HG02840 (cell line): ENCODE measurements at regions not wholly inside any gene's neighbourhood (a gene's known extent, or its start where the extent isn't known, plus 50 kb on each side); places are given as distances from the start of the nearest gene placed in this dataset.
"Not testable (repeated sequence)": the region's sequence is repeated elsewhere in the genome, so short reads cannot be mapped to it uniquely, and the experiment has no call there.

ENCODE experiments used
- ATAC-seq: cut with Tn5 transposase; IDR thresholded peaks from one replicate; pipeline ENCODE4 v1.9.1; 2021; ENCODE audit warnings: mild to moderate bottlenecking, moderate library complexity, moderate number of reproducible peaks; ENCODE audit not compliant: unreplicated experiment, low FRiP score

DNA sequence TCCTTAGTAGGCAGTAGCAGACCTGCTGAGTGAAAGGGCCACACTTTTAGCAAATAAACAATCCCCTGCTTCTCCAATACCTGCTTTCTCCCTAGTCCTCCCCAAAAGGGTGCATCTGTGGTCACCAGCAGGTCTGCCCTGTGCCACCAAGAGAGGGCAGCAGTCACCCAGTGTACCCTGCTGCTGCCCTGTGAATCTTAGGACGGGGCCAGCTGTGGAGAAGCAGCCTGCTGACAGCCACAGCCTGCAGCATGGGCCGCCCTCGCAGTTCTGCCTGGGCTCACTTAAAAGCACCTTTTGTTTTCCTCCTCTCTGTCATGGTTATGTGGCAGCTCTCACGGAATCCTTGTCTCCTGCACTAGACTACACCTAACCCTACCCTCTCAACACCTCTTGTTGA is 85.4 kb upstream of the DRD5 start:
- ATAC-seq = not testable (repeated sequence)

DNA sequence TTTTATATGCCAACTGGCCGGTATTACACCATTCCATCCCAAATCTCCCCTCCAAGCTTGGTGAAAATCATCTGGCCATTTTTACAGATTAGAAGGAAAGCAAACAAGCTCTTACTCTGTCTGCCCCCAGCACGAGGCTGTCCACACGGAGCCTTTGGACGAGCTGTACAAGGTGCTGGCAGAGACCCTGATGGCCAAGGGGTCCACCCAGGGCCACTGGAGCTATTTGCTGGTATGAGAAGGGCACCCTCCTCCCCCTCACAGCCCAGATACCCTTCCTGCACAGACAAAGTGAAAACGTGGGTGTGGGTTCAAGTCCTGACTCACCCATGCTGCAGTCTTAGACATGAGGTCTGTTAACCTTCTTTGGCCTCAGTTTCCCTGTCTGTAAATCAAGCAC is 84.9 kb upstream of the DRD5 start:
- not testable (repeated sequence) for ATAC-seq

DNA sequence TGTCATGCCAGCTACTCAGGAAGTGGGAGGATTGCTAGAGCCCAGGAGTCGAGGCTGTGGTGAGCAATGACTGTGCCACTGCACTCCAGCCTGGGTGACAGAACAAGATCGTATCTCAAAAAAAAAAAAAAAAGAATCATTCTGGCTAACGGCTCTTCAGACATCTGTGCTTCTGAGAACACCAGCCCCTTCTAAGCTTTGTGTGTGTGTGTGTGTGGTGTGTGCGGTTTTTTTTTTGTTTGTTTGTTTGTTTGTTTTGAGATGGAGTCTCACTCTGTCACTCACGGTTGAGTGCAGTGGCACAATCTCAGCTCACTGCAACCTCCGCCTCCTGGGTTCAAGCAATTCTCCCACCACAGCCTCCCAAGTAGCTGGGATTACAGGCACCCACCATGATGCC is 79.4 kb upstream of the DRD5 start:
- ATAC-seq = not testable (repeated sequence)

DNA sequence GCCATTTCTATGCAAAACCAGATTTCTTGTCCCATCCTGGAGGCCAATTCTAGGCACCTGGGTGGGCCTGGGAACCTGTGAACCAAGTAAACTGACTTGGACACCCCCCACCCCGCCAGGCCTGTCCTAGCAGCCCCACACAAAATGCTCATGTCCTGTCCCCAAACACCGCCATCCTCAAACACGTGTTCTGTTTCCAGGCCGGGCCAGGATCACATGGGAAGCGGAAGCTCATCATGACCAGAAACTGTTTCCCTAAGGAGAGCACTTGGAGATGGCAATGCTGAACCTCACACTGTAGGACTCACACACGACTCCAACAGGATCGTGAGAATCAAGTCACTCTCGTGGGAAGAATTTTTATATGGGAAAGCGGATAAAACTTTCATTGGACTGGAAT is 78.7 kb upstream of the DRD5 start:
- ATAC-seq = not testable (repeated sequence)

DNA sequence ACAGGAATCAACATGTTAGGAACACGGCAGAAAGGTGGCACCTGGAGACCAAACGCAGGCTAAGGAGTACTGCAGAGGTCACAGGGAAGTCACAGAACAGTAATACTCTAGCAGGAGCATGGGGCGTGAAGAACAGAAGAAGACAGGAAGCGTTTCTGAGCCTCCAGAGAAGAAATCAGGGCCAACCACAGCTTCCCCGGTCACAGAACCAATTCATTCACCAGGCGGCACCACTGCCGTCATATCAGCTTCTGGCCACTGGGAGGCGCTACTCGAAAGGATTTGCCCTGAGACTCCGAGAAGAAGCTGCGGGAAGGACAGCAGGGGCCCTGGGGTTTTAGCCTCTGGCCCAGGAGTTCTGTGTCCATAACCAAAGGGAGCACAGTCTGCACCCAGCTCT is 78.0 kb upstream of the DRD5 start:
- no peak for ATAC-seq

DNA sequence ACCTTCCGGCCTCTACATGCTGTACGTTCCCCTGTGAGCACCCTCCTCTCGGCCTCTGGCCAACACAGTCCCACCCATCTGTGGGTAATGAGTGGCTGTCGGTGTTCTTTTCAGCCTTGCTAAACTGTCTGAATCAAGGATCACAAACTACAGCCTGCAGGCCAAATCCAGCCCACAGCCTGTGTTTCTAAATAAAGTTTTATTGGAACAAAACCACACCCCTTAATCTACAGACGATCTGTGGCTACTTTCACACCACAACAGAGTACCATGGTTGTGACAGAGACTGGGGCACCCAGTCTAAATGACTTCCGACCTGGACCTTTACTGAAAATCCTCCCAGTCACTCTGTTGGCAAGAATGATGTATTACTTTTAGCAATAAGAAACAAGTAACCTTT is 77.3 kb upstream of the DRD5 start:
- ATAC-seq = not testable (repeated sequence)

DNA sequence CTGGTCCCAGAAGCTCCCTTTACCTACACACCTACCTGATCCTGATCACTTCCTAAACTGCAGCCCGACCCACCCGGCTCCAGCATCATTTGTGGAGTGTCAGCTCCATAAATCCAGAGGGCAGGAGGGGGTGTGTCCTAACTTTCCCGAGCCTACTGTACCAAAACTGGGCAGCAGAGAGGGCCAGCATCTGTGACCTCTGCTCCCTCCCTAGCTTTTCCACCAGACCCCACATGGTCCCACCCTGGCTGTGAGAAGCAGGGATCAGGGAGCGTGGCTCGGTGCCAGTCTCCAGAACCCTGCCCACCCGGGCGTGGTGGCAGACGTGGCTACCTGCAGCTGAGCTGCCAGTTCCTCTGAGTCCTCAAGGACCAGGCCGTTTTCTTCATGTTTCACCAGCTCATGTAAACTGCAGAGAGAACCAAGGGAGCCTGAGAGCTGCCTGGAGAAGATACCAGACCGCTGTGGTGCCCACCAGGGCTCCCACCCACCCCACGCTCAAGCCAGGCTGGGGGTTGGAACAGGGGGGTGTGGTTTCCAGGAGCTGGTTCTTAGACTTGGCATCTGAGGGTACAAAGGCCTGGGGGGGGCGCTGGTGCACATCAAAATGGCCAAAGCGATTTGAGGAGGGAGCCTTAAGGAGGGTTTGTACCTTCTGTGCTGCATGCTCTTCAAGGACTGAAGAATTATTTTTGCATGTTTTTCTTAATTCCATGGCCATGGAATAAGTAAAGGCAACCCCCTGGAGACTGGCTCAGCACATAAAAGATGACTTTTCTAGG is 76.7 kb upstream of the DRD5 start:
- no peak for ATAC-seq

DNA sequence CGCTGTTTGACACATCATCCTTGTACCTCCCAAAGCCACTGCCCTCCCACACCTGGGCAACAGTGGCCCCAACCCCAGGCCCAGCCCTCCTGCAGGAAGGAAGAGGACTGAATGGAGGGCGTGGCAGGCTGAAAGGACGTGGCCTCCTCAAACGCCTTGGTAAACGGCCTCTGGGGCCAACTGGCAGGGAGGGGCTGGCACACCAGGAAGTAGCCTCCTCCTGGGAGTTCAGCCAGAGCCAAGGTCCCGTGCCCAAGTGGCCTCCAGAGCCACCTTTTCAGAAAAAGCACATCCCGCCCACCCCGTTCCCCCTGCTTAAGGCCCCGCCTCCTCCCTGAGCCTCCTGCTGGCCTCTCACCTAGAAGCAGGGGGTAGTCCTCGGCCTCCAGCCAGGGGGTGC is 74.2 kb upstream of the DRD5 start:
- ATAC-seq = not testable (repeated sequence)

DNA sequence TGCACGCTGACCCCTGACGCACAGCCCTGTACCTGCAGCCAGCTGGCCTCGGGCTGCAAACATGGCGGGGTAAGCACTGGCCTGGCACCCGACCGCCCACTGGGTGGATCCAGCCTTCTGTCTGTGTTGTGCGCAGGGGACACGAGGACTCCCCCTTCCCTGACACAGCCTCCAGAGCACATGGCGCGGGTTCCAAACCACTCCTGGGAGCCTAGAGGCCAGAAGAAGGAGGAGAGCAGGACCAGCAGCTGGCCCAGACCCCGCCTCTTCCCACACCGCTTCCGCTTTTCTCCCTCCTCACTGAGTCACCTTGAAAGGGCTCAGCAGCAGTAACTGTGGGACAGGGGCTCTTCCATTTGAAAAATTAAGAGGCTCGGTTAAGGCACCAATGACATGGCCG is 73.5 kb upstream of the DRD5 start:
- not testable (repeated sequence) for ATAC-seq

DNA sequence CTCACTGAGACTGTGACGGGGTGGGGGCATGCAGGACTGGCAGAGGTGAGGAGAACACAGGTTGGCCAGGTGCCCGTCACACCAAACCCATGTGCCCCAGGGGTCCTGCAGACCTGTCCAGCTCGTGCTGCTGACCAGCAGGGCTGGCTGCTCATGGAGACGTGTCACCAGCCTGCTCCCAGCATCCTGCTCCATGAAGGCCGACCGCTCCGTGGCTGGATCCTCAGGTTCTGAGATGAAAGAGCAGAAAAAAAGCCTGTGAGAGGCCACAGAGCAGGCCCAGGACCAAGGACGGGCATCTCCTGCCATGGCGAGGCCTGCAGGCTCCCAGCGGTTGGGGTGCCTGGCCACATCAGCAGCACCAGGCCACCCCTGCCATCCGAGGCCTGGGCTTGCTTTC is 71.7 kb upstream of the DRD5 start:
- ATAC-seq = no peak

DNA sequence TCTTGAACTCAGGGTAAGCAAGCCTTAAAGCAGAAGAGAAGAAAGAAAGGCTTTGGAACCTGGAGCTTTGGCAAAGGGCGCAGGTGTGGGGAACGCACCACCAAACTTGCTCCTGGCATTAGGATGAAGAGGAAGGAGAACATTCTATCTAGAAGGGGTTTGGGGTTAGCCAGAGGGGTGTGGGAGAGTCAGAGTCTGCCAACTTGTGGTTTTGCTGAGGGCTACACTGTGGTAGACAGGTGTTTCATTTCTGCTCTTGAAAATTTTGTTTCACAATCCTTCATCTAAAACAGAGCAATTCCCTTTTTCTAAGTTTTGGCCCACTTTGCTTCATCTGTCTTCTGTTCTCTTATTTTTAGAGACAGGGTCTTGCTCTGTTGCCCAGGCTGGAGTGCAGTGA is 66.2 kb upstream of the DRD5 start:
- not testable (repeated sequence) for ATAC-seq

DNA sequence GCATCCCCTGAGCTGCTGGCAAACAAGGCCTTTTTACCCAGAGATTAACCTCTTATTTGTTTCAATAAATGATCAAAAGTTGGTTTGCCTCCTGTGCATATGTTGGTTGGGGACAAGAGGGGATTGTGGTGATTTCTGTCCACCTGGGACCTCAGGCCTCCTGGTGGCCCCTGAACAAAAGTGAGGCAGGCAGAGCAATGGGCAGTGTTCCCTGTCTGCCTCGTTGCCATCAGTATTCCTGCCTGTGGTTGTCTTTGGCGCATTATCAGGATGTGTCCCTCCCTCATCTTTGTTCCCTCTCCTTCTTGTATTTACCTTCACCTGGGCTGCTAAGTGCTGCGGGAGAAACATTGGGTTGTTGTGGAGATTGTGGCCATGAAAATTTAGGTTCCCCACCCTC is 65.3 kb upstream of the DRD5 start:
- ATAC-seq = no peak

DNA sequence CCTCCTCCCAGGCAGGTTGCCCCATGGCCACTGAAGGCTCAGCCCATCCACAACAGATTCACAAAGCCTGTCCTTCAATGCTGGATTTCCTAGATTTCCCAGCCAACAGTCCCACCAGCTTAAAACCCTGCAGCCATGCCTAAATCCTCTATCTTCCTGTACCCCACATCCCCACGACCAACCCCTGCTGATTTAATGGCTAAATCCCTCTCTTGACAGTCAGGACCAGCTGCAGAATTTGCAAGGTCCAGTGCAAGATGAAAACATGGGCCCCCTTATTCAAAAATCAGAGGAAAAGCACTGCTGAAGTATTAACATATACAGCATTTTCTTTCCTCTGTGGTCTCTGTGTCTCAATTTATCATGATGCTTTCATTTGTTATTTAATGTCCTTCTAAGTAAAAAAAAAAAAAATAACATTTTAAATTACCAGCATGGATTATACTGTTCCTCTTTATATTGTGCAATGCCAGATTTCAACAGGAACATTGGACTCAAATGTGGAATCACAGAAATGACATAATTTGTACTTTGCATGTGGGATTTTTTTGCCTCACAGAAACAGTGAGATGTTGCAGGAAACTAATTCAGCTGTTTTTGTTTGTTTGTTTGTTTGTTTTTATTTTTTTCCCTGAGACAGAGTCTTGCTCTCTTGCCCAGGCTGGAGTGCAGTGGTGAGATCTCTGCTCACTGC is 63.0 kb upstream of the DRD5 start:
- ATAC-seq = not testable (repeated sequence)

DNA sequence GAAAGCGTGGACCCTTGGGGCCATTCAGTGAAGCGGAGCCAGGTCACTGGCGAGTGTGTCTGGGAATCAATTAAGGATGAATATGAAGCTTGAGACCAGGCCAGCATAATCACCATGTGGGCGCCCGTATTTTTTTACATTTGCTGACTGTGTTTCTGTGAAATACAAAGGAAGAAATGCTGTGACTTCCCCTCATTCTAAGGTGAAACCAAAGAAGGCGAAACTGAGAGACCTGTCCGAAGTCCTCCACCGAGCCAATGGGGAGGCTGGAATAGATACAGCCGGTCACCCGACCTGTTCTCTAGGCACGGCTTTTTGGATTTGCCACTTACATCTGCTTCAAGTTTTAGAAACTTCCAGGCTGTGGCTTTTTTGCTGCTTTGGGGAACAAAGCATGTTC is 59.3 kb upstream of the DRD5 start:
- not testable (repeated sequence) for ATAC-seq
